Loucy (cell line): ENCODE measurements at regions not wholly inside any gene's neighbourhood (a gene's known extent, or its start where the extent isn't known, plus 50 kb on each side); places are given as distances from the start of the nearest gene placed in this dataset.
"Not testable (repeated sequence)": the region's sequence is repeated elsewhere in the genome, so short reads cannot be mapped to it uniquely, and the experiment has no call there.

Experiments
- EZH2phosphoT487 ChIP-seq: fragments of 200-600 bp; IDR thresholded peaks from 2 replicates; pipeline ENCODE4 v1.6.1; 2018; ENCODE audit warnings: antibody characterized with exemption, mild to moderate bottlenecking, moderate library complexity, borderline replicate concordance
- TF ChIP-seq, protein P1 (sequence below): fragments of 200-600 bp; sonication (generic); conservative IDR thresholded peaks from 2 replicates; pipeline ENCODE4 v1.5.1; 2014; ENCODE audit warnings: mild to moderate bottlenecking, antibody characterized with exemption, low read length

- TF ChIP-seq, protein P1, sequence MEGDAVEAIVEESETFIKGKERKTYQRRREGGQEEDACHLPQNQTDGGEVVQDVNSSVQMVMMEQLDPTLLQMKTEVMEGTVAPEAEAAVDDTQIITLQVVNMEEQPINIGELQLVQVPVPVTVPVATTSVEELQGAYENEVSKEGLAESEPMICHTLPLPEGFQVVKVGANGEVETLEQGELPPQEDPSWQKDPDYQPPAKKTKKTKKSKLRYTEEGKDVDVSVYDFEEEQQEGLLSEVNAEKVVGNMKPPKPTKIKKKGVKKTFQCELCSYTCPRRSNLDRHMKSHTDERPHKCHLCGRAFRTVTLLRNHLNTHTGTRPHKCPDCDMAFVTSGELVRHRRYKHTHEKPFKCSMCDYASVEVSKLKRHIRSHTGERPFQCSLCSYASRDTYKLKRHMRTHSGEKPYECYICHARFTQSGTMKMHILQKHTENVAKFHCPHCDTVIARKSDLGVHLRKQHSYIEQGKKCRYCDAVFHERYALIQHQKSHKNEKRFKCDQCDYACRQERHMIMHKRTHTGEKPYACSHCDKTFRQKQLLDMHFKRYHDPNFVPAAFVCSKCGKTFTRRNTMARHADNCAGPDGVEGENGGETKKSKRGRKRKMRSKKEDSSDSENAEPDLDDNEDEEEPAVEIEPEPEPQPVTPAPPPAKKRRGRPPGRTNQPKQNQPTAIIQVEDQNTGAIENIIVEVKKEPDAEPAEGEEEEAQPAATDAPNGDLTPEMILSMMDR: not testable (repeated sequence)
- not testable (repeated sequence) for TF ChIP-seq EZH2phosphoT487
Observed at GRCh38 chr9:39542157-39542556, 186.7 kb downstream of the SPATA31A1 start.
